ENCODE measurements at regions not wholly inside any gene's neighbourhood (a gene's known extent, or its start where the extent isn't known, plus 50 kb on each side); places are given as distances from the start of the nearest gene placed in this dataset.
"Not testable (repeated sequence)": the region's sequence is repeated elsewhere in the genome, so short reads cannot be mapped to it uniquely, and the experiment has no call there.

- H3K27ac ChIP-seq (ENCODE audit: extremely low read length, insufficient read depth, low read length); H3K36me3 ChIP-seq (replicated peaks in 1 of 2; ENCODE audit: control insufficient read depth in 1 of 2, insufficient read depth in 2 of 2, low read length in 2 of 2); in situ Hi-C loops (cut with HindIII; ENCODE audit: extremely low pct_ligation_motif_present, low pct_unique_long_range_greater_than_20kb); POLR2A ChIA-PET; DNase-seq (ENCODE audit: low spot score); H3K27me3 ChIP-seq (ENCODE audit: control insufficient read depth in 1 of 2, insufficient read depth in 2 of 2, low read length in 2 of 2); CTCF ChIA-PET (ENCODE audit: low intra/inter-chr PET ratio, low total read pairs); H3K9ac ChIP-seq (ENCODE audit: insufficient read depth, low read depth, low read length); BruUV-seq (replicated peaks); ATAC-seq; H4K20me1 ChIP-seq (ENCODE audit: insufficient read depth, low read length); intact Hi-C loops (cut with micrococcal nuclease; ENCODE audit: unreplicated experiment); FAIRE-seq; H3K79me2 ChIP-seq (ENCODE audit: insufficient read depth, low read length); H3K4me3 ChIP-seq (replicated peaks in 1 of 3; ENCODE audit: insufficient read depth in 1 of 3, low read depth in 2 of 3, low read length in 3 of 3); H3K4me1 ChIP-seq (ENCODE audit: insufficient read depth, low read length); H3K4me2 ChIP-seq (ENCODE audit: low read depth, low read length); H2AFZ ChIP-seq (ENCODE audit: low read length): not testable (repeated sequence)
- H3K9me3 ChIP-seq (ENCODE audit: low read length), result peaks cover 16% of the 10 kb centered on the region
- 100% methylated on average over 2 of the region's 2 CpGs for WGBS (ENCODE audit: low lambda C conversion rate)
Observed at GRCh38 chr22:38375784-38376183, 58.6 kb upstream of the CSNK1E start.

- ATAC-seq; BruUV-seq (replicated peaks); FAIRE-seq: not testable (repeated sequence)
Observed at GRCh38 chr22:38375005-38375404, 57.8 kb upstream of the CSNK1E start.

GRCh38 chr22:38374433-38374831, 57.2 kb upstream of the CSNK1E start:
- H3K4me1 ChIP-seq (ENCODE audit: insufficient read depth, low read length); H3K79me2 ChIP-seq (ENCODE audit: insufficient read depth, low read length); in situ Hi-C loops (cut with HindIII; ENCODE audit: extremely low pct_ligation_motif_present, low pct_unique_long_range_greater_than_20kb); H3K27me3 ChIP-seq (ENCODE audit: control insufficient read depth in 1 of 2, insufficient read depth in 2 of 2, low read length in 2 of 2); H4K20me1 ChIP-seq (ENCODE audit: insufficient read depth, low read length); H3K4me2 ChIP-seq (ENCODE audit: low read depth, low read length); H3K36me3 ChIP-seq (replicated peaks in 1 of 2; ENCODE audit: control insufficient read depth in 1 of 2, insufficient read depth in 2 of 2, low read length in 2 of 2); H2AFZ ChIP-seq (ENCODE audit: low read length); POLR2A ChIA-PET; CTCF ChIA-PET (ENCODE audit: low intra/inter-chr PET ratio, low total read pairs); H3K27ac ChIP-seq (ENCODE audit: extremely low read length, insufficient read depth, low read length); ATAC-seq; DNase-seq (ENCODE audit: low spot score); intact Hi-C loops (cut with micrococcal nuclease; ENCODE audit: unreplicated experiment); BruUV-seq (replicated peaks); H3K9ac ChIP-seq (ENCODE audit: insufficient read depth, low read depth, low read length); H3K4me3 ChIP-seq (replicated peaks in 1 of 3; ENCODE audit: insufficient read depth in 1 of 3, low read depth in 2 of 3, low read length in 3 of 3); FAIRE-seq: not testable (repeated sequence)
- H3K9me3 ChIP-seq (ENCODE audit: low read length), result peaks cover 16% of the 10 kb centered on the region
- 94% methylated on average over 2 of the region's 3 CpGs for WGBS (ENCODE audit: low lambda C conversion rate)

More at GRCh38 chr22:38375005-38375404, 57.8 kb upstream of the CSNK1E start:
- H3K27me3 ChIP-seq (ENCODE audit: control insufficient read depth in 1 of 2, insufficient read depth in 2 of 2, low read length in 2 of 2); DNase-seq (ENCODE audit: low spot score); H4K20me1 ChIP-seq (ENCODE audit: insufficient read depth, low read length); H3K9ac ChIP-seq (ENCODE audit: insufficient read depth, low read depth, low read length); H3K4me1 ChIP-seq (ENCODE audit: insufficient read depth, low read length); POLR2A ChIA-PET; in situ Hi-C loops (cut with HindIII; ENCODE audit: extremely low pct_ligation_motif_present, low pct_unique_long_range_greater_than_20kb); intact Hi-C loops (cut with micrococcal nuclease; ENCODE audit: unreplicated experiment); H3K4me3 ChIP-seq (replicated peaks in 1 of 3; ENCODE audit: insufficient read depth in 1 of 3, low read depth in 2 of 3, low read length in 3 of 3); H3K27ac ChIP-seq (ENCODE audit: extremely low read length, insufficient read depth, low read length); H3K4me2 ChIP-seq (ENCODE audit: low read depth, low read length); H3K36me3 ChIP-seq (replicated peaks in 1 of 2; ENCODE audit: control insufficient read depth in 1 of 2, insufficient read depth in 2 of 2, low read length in 2 of 2); CTCF ChIA-PET (ENCODE audit: low intra/inter-chr PET ratio, low total read pairs); H3K79me2 ChIP-seq (ENCODE audit: insufficient read depth, low read length); H2AFZ ChIP-seq (ENCODE audit: low read length): not testable (repeated sequence)
- H3K9me3 ChIP-seq (ENCODE audit: low read length), result peaks cover 16% of the 10 kb centered on the region

GRCh38 chr22:38373783-38374432, 56.7 kb upstream of the CSNK1E start:
- in situ Hi-C loops (cut with HindIII; ENCODE audit: extremely low pct_ligation_motif_present, low pct_unique_long_range_greater_than_20kb); intact Hi-C loops (cut with micrococcal nuclease; ENCODE audit: unreplicated experiment); H3K27ac ChIP-seq (ENCODE audit: extremely low read length, insufficient read depth, low read length); H3K27me3 ChIP-seq (ENCODE audit: control insufficient read depth in 1 of 2, insufficient read depth in 2 of 2, low read length in 2 of 2); DNase-seq (ENCODE audit: low spot score); H4K20me1 ChIP-seq (ENCODE audit: insufficient read depth, low read length); BruUV-seq (replicated peaks); H3K9ac ChIP-seq (ENCODE audit: insufficient read depth, low read depth, low read length); POLR2A ChIA-PET; FAIRE-seq; H3K79me2 ChIP-seq (ENCODE audit: insufficient read depth, low read length); H2AFZ ChIP-seq (ENCODE audit: low read length); H3K36me3 ChIP-seq (replicated peaks in 1 of 2; ENCODE audit: control insufficient read depth in 1 of 2, insufficient read depth in 2 of 2, low read length in 2 of 2); H3K4me3 ChIP-seq (replicated peaks in 1 of 3; ENCODE audit: insufficient read depth in 1 of 3, low read depth in 2 of 3, low read length in 3 of 3); H3K4me1 ChIP-seq (ENCODE audit: insufficient read depth, low read length); CTCF ChIA-PET (ENCODE audit: low intra/inter-chr PET ratio, low total read pairs); H3K4me2 ChIP-seq (ENCODE audit: low read depth, low read length); ATAC-seq: not testable (repeated sequence)
- peaks cover 16% of the 10 kb centered on the region for H3K9me3 ChIP-seq (ENCODE audit: low read length)
- WGBS (ENCODE audit: low lambda C conversion rate), result 100% methylated on average over 1 of the region's 5 CpGs
